ENCODE measurements at regions not wholly inside any gene's neighbourhood (a gene's known extent, or its start where the extent isn't known, plus 50 kb on each side); places are given as distances from the start of the nearest gene placed in this dataset.

DNA sequence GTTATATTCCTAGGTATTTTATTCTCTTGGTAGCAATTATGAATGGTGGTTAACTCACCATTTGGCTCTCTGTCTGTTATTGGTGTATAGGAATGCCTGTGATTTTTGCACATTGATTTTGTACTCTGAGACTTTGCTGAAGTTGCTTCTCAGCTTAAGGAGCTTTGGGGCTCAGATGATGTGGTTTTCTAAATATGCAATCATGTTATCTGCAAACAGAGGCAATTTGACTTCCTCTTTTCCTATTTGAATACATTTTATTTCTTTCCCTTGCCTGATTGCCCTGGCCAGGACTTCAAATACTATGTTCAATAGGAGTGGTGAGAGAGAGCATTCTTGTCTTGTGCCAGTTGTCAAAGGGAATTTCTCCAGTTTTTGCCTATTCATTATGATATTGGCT, 310.9 kb upstream of the RBMY1B start:
- TF ChIP-seq, protein P1, sequence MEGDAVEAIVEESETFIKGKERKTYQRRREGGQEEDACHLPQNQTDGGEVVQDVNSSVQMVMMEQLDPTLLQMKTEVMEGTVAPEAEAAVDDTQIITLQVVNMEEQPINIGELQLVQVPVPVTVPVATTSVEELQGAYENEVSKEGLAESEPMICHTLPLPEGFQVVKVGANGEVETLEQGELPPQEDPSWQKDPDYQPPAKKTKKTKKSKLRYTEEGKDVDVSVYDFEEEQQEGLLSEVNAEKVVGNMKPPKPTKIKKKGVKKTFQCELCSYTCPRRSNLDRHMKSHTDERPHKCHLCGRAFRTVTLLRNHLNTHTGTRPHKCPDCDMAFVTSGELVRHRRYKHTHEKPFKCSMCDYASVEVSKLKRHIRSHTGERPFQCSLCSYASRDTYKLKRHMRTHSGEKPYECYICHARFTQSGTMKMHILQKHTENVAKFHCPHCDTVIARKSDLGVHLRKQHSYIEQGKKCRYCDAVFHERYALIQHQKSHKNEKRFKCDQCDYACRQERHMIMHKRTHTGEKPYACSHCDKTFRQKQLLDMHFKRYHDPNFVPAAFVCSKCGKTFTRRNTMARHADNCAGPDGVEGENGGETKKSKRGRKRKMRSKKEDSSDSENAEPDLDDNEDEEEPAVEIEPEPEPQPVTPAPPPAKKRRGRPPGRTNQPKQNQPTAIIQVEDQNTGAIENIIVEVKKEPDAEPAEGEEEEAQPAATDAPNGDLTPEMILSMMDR (conservative IDR thresholded peaks at IDR 0.05) = no peak
- no peak overlapping the region for H3K27ac ChIP-seq

DNA sequence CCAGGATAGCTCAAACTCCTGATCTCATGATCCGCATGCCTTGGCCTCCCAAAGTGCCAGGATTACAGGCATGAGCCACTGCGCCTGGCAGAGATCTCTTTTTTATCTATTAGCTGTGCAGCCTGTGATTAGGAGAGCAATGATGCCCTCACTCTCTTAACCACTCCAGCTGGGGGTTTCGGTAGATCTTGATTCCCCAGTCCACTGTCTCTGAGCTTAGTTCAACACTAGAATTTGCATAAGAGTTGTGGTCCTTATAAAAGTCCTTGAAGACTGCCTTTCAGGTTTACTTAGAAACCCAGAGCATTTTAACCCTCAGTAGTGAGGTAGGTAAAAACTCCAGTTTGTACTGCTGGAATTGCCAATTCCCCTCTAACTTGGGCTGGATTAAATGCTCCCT, 283.3 kb upstream of the RBMY1B start:
- no peak overlapping the region for H3K27ac ChIP-seq
- TF ChIP-seq, protein P1 (conservative IDR thresholded peaks at IDR 0.05) = no peak

DNA sequence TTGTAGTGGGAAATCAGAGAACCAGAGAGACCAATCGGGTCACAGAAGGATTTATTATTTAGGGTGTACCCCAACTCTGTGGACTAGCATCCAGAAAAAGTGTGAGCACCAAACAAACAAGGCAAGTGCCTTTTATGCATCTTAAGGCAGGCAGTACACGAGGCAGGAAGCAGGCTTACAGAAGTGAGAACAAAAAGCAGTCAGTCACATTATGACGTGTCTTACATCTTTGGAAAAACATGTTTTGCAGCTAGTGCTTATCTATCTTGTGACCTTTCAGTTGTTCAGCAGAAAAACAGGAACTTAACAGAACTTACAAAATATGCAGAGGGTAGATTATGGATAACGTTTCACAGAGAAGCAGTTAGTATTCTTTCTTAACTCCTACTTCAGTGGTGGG, 270.9 kb upstream of the RBMY1B start:
- H3K27ac ChIP-seq = no peak overlapping the region
- TF ChIP-seq, protein P1 (conservative IDR thresholded peaks at IDR 0.05) = no peak

DNA sequence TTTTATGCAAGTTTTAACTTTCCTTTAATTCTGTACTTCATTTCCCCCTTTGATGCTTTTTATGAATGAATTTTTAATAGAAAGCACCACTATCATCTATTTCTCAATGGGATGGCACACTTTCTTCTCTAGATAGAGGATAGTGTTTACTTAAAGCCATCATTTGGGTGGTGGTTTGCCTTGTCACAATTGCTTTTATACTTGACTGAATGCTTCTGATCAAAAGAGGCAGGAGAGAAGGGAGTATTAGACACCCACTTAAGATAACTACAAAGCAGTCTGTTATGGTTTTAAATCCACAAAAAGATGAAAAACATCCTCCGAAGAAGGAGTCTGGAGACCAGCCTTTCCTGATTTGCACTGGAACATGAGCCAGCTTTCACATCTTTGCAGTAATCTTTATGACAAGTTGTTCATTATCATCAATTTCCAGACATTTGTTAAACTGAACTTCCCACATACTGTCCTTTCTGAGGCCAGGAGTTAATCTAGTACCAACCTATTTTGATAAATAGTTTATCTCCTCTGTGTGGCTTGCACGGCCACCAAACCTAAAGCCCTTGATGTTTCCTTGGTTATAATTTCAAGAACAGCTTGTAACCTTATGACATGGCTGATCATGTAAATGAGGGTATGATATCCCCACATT, 270.4 kb upstream of the RBMY1B start:
- H3K27ac ChIP-seq = no peak overlapping the region
- TF ChIP-seq, protein P1 (conservative IDR thresholded peaks at IDR 0.05) = no peak

DNA sequence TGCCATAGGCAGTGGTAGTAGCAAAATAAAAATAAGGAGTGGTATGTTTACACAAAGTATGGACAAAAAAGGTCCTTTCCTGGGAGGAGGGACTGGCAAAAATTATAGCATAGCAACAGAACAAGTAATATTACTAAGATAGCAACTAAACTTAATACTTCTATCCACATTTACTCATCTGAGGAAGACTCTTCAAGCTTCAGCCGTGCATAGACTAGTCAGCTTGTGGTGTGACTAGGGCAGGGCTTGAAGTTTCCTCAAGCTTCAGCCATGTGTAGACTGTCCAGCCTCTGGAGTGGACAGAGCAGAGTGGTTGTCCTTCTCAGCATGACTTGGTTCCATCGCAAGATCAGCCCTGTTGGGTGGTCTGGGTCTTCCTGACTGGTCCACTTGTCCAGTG, 268.3 kb upstream of the RBMY1B start:
- no peak overlapping the region for H3K27ac ChIP-seq

DNA sequence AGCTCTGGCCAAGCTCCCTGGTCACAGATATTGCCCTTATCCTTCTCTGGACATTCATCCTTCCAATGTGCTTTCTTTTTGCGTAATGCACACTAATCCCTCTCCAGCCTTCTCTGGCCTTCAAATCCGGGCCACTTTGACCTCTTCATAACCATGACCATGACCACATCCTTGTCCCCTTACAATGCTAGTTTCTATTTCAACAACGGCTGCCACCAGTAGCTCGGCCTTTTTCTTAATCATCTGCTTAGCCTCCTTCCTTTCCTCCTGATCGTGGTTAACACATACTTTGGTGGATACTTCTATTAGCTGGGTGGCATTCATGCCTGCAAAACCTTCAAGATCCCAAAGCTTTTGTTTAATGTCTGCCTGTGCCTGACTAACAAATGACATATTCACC, 264.4 kb upstream of the RBMY1B start:
- TF ChIP-seq, protein P1 (conservative IDR thresholded peaks at IDR 0.05) = no peak
- no peak overlapping the region for H3K27ac ChIP-seq

More for the DNA sequence above, 268.3 kb upstream of the RBMY1B start:
- TF ChIP-seq, protein P1 (conservative IDR thresholded peaks at IDR 0.05) = no peak

DNA sequence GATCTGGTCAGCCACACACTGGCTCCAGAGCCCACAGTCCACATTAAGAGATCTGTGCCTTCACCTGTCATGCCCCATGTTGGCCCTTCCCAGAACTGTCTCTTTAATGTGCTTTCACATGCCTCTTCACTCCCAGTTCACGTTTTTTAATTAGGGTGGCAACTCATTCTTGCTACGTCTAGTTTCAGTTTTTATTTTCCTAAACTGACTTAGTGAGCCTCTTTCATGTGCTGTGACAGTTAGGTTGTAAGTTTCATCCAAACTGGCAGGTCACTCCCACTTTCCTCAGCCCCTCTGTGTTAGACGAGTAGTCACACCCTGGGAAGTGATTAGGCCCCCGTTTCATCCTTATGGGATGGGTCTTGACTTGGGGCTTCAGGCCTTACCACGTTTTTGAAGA, 262.5 kb upstream of the RBMY1B start:
- TF ChIP-seq, protein P1 (conservative IDR thresholded peaks at IDR 0.05) = no peak
- H3K27ac ChIP-seq = peak overlapping the region; percentile 74

Measured in VCaP (cell line).